M059J (cell line): ENCODE measurements at regions not wholly inside any gene's neighbourhood (a gene's known extent, or its start where the extent isn't known, plus 50 kb on each side); places are given as distances from the start of the nearest gene placed in this dataset.
A peak's percentile ranks its signal among the peaks of the same experiment; 100 is the strongest.
"Not testable (repeated sequence)": the region's sequence is repeated elsewhere in the genome, so short reads cannot be mapped to it uniquely, and the experiment has no call there.

Experiments
- DNase-seq: peaks from one replicate; pipeline ENCODE4 v3.0.0-alpha.2; 2012; ENCODE audit warnings: low read depth

- no peak for DNase-seq
Observed at GRCh38 chrX:86887341-86887740, 630.3 kb upstream of the KLHL4 start.

GRCh38 chrX:86910027-86910426 lies 607.6 kb upstream of the KLHL4 start:
- DNase-seq = no peak

GRCh38 chrX:86910602-86911311 lies 606.8 kb upstream of the KLHL4 start:
- DNase-seq = peak; percentile 2

DNA sequence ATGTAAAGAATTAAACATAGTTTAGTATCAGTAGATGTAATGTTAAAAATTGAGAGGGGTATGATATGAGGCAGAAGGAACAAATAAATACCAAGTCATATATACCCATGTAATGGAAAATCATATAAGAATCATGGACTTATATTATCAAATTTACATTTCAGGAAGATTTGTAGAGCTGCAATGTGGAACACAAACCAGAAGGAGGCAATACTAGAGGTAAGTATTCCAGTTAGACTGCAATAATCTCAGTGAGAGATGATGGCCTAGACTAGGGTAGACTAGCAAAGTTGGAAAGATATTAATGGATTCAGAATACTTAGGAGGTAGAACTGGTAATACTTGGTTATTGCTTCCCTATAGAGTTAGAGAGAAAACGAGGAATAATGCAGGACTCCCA lies 603.0 kb upstream of the KLHL4 start:
- DNase-seq = no peak

- no peak for DNase-seq
Observed at GRCh38 chrX:86917959-86918358, 599.6 kb upstream of the KLHL4 start.

- DNase-seq = no peak
Observed at GRCh38 chrX:86930419-86930818, 587.2 kb upstream of the KLHL4 start.

DNA sequence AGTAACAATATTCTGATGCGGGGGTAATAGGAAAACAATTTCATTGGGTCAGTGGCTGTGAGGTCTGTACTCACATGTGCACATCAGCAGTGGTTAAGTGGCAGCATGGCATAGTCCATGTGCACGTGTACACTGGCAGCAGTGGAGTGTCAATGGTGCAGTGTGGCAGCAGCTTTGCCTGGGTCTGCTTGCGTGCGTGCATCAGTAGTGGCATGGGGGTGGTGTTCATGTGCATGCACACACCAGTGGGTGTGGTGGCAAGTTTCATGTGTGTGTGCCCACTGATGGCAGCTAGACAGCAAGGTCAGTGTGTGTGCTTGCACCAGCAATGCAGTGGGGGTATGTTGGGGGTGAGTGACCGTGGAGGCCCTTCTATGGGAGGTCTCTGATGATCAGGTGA lies 581.6 kb upstream of the KLHL4 start:
- DNase-seq = no peak

- DNase-seq = peak; percentile 15
Observed at GRCh38 chrX:86946569-86946968, 571.0 kb upstream of the KLHL4 start.

DNA sequence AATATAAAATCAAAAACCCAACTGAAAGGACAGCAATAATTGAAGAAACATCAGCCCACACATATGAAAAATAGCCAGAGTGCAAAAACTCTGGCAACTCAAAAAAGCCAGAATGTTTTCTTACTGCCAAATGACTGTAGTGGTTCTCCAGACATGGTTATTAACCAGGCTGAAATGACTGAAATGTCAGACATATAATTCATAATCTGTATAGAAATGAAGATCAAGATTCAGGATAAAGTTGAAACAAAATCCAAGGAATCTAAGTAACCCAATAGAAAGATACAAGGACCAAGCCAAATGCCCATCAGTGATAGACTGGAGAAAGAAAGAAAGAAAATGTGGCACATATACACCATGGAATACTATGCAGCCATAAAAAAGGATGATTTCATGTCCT lies 553.3 kb upstream of the KLHL4 start:
- DNase-seq = no peak

GRCh38 chrX:86981326-86981879 lies 536.2 kb upstream of the KLHL4 start:
- no peak for DNase-seq

DNA sequence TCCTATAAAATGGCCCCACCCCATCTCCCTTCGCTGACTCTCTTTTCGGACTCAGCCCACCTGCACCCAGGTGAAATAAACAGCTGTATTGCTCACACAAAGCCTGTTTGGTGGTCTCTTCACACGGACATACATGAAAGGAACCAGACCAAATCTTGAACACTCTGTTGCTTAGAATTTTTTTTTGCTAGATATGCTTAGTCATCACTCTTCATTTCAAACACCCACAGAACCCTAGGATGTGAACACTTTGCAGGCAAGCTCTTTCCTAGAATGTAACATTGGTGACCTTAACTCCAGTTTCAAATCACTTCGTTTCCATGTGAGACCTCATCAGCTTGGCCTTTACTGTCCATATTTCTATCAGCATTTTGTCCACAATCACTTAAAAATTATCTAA lies 530.3 kb upstream of the KLHL4 start:
- DNase-seq = not testable (repeated sequence)

DNA sequence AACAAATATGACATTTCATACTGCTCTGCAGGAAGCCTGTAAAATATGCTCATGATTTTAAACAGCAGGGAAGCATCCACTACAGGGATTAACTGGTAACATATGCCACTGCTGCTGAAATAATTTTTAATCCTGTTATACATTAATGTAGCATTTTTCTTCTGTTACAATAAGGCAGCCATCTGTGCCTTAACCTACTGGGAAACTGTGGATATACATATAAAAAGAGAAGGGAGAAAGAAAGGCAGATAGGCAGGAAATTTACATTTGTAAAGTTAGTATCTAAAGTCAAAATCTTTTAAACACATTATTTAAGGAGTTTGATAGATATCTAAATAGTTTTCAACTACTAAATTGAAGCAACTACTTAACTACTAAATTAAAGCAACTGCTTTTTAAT lies 514.6 kb upstream of the KLHL4 start:
- no peak for DNase-seq

- DNase-seq = no peak
Observed at GRCh38 chrX:87005183-87005582, 512.4 kb upstream of the KLHL4 start.

- DNase-seq = no peak
Observed at GRCh38 chrX:87005885-87006284, 511.7 kb upstream of the KLHL4 start.

- DNase-seq = no peak
Observed at GRCh38 chrX:87006561-87006960, 511.0 kb upstream of the KLHL4 start.

DNA sequence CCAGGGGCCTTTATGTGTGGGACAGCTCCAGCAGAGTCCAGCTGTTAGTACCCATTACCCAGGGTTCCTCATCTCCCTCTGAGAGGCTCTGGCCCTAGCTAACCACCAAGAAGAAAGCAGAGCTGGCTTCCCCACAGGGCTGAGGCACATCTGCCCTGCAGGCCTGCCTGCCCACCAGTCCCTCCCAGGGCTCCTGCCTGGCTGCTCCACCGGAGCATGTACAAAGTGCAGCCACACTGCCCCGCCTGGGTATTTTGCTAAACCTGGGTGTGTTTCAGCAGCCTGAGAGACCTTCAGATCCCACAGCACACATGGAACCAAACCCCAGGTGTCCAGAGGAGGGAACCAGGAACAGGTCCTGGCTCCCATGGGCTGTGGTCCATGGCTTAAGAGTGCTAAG lies 500.4 kb upstream of the KLHL4 start:
- DNase-seq = no peak

GRCh38 chrX:87033115-87033514 lies 484.5 kb upstream of the KLHL4 start:
- DNase-seq = not testable (repeated sequence)

DNA sequence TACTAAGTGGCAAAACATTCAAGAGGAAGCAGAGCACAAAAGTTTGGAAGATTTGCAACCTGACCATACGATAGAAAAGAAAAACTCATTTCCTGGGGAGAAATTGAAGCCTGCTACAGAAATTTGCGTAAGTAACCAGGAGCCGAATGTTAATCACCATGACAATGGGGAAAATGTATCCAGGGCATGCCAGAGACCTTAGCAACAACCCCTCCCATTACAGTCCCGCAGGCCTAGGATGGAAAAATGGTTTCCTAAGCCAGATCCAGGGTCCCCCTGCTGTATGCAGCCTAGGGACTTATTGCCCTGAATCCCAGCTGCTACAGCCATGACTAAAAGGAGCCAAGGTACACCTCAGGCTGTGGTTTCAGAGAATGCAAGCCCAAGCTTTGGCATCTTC lies 472.2 kb upstream of the KLHL4 start:
- DNase-seq = no peak

GRCh38 chrX:87049567-87049966 lies 468.0 kb upstream of the KLHL4 start:
- no peak for DNase-seq

DNA sequence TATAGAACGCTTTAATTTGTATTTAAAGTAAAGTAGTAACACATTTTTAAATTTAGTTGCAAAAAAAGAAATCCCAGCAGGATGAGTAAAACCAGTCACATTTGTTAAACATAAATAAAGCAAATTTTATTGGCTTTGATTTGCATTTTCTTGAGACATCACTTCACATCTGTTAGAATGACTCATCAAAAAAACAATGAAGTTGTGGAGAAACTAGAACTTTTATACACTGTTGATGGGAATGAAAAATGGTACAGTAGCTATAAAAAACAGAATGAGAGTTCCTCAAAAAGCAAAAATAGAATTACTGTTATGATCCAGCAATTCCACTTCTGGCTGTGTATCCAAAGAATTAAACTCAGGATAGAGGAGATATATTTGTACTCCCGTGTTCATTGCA lies 454.0 kb upstream of the KLHL4 start:
- peak; percentile 49 for DNase-seq

DNA sequence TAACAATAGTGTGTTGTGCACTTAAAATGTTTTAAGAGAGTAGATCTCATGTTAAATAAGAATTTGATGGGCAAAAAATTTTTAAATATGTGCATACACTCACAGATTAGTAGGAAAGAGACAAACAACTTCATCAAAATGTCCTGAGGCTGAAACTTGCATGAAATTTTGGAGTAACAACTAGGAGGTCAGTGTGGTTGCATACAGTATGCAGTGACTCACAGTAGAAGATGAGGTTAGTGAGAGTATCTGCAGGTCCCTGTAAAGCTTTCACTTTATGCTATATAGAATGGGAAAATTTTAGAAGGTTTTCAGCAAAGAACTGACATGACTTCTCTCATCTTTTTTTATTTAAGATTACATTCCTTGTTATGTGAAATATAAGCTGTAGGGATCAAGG lies 453.1 kb upstream of the KLHL4 start:
- DNase-seq = peak; percentile 38

GRCh38 chrX:87067795-87068369 lies 449.7 kb upstream of the KLHL4 start:
- DNase-seq = peak; percentile 20

- no peak for DNase-seq
Observed at GRCh38 chrX:87078231-87078630, 439.4 kb upstream of the KLHL4 start.

GRCh38 chrX:87098477-87098876 lies 419.1 kb upstream of the KLHL4 start:
- DNase-seq = no peak
